Choroid plexus epithelial cell (primary cell): ENCODE measurements at regions not wholly inside any gene's neighbourhood (a gene's known extent, or its start where the extent isn't known, plus 50 kb on each side); places are given as distances from the start of the nearest gene placed in this dataset.
"Not testable (repeated sequence)": the region's sequence is repeated elsewhere in the genome, so short reads cannot be mapped to it uniquely, and the experiment has no call there.

Experiments
- DNase-seq: peaks from one replicate; pipeline ENCODE4 v3.0.0-alpha.2; 2010; ENCODE audit warnings: low read depth
- H3K4me3 ChIP-seq: 2 replicates; pipeline ENCODE4 v1.5.1; 2011; ENCODE audit warnings: low read depth, mild to moderate bottlenecking, control low read depth, low read length, moderate library complexity
- TF ChIP-seq, protein P1 (sequence below): conservative IDR thresholded peaks from 2 replicates; pipeline ENCODE4 v1.5.1; 2011; ENCODE audit warnings: low read depth, mild to moderate bottlenecking, control low read depth, inconsistent platforms, low read length, moderate library complexity

DNA sequence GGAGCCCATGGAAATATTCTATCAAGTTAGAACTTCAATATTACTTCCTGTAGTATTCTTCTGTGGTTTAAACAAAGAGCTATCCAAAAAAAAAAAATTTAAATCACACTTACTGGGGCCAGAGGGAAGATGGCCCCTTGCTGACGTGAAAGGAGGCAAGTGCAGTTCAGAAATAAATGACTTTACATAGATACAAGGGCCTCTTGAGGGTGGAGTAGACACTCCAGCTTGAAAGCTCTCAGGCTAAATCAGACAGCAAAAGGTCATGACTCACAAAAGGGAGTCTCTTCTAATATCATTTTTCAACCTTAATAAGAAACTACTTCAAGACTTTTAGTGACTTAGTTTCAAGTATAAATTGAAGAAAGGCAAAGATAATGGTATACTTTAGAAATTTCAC, 1160.3 kb downstream of the FAM181B start:
- H3K4me3 ChIP-seq, result no peak overlapping the region
- DNase-seq, result no peak
- TF ChIP-seq, protein P1, sequence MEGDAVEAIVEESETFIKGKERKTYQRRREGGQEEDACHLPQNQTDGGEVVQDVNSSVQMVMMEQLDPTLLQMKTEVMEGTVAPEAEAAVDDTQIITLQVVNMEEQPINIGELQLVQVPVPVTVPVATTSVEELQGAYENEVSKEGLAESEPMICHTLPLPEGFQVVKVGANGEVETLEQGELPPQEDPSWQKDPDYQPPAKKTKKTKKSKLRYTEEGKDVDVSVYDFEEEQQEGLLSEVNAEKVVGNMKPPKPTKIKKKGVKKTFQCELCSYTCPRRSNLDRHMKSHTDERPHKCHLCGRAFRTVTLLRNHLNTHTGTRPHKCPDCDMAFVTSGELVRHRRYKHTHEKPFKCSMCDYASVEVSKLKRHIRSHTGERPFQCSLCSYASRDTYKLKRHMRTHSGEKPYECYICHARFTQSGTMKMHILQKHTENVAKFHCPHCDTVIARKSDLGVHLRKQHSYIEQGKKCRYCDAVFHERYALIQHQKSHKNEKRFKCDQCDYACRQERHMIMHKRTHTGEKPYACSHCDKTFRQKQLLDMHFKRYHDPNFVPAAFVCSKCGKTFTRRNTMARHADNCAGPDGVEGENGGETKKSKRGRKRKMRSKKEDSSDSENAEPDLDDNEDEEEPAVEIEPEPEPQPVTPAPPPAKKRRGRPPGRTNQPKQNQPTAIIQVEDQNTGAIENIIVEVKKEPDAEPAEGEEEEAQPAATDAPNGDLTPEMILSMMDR, result no peak

DNA sequence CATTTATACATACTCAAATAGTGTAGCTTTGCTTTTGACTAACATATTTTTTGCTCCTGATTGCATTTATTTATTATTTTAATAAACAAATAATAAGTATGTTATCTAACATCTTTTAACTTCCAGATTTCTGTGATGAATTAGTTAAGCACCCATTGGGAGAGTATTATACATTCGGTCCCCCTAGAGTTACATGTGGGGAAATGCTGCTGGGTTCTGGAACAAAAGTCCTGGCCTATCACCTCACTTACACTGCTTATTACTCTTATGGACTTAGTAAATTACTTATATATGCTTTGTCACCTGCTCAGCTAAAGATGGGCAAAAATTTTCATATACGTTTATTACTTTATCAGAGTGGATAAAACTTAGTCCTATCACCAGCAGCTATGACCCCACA, 1163.0 kb downstream of the FAM181B start:
- H3K4me3 ChIP-seq, result no peak overlapping the region
- TF ChIP-seq, protein P1, result no peak
- no peak for DNase-seq

DNA sequence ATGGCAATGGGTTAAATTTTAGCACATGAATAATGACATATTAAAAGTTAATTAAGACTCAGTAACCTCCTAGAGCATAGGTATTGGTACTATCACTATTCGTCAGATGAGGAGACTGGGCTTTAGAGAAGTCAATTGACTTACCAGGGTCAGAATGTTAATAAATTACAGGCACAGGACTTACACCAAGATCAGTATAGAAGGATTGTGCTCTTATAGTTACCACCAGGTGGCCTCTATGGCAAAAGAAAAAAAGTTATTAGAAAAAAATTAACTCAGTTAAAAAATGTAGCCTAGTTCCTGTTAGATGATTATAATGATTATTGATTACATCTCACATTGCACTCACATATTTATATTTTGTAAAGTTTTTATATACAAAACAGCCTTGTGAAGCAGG, 1163.7 kb downstream of the FAM181B start:
- H3K4me3 ChIP-seq, result no peak overlapping the region
- TF ChIP-seq, protein P1, result no peak
- peak; percentile 1 for DNase-seq

DNA sequence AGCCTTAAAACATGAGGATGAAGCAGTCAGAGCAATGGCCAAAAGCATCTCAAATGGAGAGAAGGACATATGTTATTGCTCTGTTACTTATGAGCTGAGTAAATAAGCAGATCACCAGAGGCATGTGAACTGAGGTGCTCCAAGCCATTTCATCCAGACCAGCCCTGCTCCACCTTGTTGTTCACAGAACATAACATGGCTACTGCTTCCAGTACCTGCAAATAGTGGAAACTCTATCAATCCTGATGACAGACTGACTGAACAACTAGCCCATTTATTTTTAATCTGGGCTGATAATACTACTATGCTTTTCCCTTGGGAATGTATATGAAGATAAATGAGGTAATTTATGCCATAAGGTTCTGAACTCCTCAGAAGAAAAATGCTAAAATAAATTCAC, 1164.7 kb downstream of the FAM181B start:
- no peak overlapping the region for H3K4me3 ChIP-seq
- TF ChIP-seq, protein P1, result no peak
- no peak for DNase-seq

DNA sequence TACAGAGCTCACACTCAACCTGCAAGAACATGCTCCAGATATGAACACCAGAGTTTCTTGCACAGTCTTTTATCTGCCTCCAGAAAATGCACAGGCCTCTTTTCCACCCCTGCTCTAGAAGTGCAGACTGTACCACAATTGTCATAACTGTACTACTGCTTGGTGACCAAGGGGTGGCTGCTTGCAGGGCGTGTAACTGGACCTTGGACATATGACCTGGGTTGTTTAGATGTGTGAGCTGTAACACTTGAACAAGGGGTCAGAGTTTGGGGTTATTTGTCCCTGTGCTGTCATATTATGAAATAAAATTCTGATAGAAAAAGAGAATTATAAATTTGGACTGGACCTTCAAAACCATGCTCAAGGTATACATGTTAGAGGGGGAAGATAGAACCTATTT, 1185.5 kb downstream of the FAM181B start:
- no peak overlapping the region for H3K4me3 ChIP-seq
- DNase-seq, result no peak
- TF ChIP-seq, protein P1, result no peak

DNA sequence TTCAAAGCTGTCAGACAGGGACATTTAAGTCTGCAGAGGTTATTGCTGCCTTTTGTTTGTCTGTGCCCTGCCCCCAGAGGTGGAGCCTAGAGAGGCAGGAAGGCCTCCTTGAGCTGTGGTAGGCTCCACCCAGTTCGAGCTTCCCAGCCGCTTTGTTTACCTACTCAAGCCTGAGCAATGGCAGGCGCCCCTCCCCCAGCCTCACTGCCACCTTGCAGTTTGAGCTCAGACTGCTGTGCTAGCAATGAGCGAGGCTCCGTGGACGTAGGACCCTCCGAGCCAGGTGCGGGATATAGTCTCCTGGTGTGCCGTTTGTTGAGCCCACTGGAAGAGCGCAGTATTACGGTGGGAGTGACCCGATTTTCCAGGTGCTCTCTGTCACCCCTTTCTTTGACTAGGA, 1193.9 kb downstream of the FAM181B start:
- DNase-seq, H3K4me3 ChIP-seq: not testable (repeated sequence)

DNA sequence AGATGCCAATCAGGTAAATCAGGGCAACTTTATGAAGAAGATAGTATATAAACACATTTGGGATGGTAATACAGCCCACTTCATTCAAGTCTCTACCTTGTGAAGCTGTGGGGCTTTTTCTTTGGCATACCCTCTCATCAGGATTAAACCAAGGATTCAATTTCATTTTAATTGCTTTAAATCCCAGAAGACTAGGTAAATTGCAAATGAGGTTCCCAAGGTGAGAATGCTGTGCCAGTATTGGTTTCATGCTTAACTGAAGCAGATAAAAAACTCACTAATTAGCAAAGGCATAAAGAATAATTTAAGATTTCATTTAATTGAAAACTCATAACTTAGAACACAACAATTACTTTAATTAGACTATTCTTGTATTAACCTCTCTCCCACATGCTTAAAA, 1218.1 kb downstream of the FAM181B start:
- DNase-seq, result no peak
- H3K4me3 ChIP-seq, result no peak overlapping the region
- TF ChIP-seq, protein P1, result no peak
